ENCODE measurements at regions not wholly inside any gene's neighbourhood (a gene's known extent, or its start where the extent isn't known, plus 50 kb on each side); places are given as distances from the start of the nearest gene placed in this dataset.

DNA sequence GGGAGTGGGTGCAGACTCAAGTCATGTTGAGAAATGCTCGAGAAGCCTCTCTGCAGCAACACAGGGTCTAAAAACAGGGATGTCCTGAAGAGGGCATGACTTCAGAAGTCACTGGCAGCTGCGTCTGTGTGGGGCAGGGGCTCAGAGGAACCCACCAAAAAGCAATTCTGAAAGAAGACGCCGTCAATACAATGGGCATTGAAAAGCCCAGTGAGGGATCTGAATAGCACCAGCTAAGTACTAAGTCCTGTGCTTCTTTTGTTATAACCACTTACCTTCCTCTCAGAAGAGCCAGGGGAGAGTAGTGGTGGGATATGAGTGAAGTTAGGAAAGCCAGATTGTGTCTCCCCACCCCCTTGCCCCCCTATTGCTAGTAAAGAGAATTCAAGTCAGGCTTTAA is 137.2 kb downstream of the INHBA start:
- H3K79me2 ChIP-seq (ENCODE audit: control insufficient read depth, insufficient read depth, low read length) = no peaks in the 10 kb centered on the region
- no peaks in the 10 kb centered on the region for H3K9me3 ChIP-seq (replicated peaks; ENCODE audit: control insufficient read depth, insufficient read depth, low read length)
- TF ChIP-seq TBL1XR1 (IDR thresholded peaks at IDR 0.05; ENCODE audit: low read depth, low read length) = no peak
- no peak for TF ChIP-seq CEBPB (IDR thresholded peaks at IDR 0.05; ENCODE audit: borderline replicate concordance in 1 of 2, low read depth in 2 of 2, low read length in 2 of 2)
- no peak for TF ChIP-seq RAD21 (IDR thresholded peaks at IDR 0.05; ENCODE audit: insufficient read depth, low read depth, low read length)
- no peak for TF ChIP-seq SMAD1 (IDR thresholded peaks at IDR 0.05; ENCODE audit: low read depth, partially characterized antibody)
- no peak for TF ChIP-seq PAX8 (IDR thresholded peaks at IDR 0.05)
- no peak for TF ChIP-seq RB1 (IDR thresholded peaks at IDR 0.05; ENCODE audit: borderline replicate concordance)
- TF ChIP-seq, protein P1, sequence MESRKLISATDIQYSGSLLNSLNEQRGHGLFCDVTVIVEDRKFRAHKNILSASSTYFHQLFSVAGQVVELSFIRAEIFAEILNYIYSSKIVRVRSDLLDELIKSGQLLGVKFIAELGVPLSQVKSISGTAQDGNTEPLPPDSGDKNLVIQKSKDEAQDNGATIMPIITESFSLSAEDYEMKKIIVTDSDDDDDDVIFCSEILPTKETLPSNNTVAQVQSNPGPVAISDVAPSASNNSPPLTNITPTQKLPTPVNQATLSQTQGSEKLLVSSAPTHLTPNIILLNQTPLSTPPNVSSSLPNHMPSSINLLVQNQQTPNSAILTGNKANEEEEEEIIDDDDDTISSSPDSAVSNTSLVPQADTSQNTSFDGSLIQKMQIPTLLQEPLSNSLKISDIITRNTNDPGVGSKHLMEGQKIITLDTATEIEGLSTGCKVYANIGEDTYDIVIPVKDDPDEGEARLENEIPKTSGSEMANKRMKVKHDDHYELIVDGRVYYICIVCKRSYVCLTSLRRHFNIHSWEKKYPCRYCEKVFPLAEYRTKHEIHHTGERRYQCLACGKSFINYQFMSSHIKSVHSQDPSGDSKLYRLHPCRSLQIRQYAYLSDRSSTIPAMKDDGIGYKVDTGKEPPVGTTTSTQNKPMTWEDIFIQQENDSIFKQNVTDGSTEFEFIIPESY (IDR thresholded peaks at IDR 0.05) = no peak
- TF ChIP-seq NR2C2 (IDR thresholded peaks at IDR 0.05; ENCODE audit: borderline replicate concordance, control insufficient read depth, insufficient read length, low read depth) = no peak
- no peak for TF ChIP-seq MTA2 (IDR thresholded peaks at IDR 0.05; ENCODE audit: low read depth)
- no peak for TF ChIP-seq ZSCAN29 (IDR thresholded peaks at IDR 0.05)
- TF ChIP-seq KDM1A (IDR thresholded peaks at IDR 0.05; ENCODE audit: borderline replicate concordance) = no peak
- no peak for TF ChIP-seq PML (IDR thresholded peaks at IDR 0.05; ENCODE audit: low read length)
- TF ChIP-seq NFYA (IDR thresholded peaks at IDR 0.05; ENCODE audit: borderline replicate concordance, low read depth, low read length) = no peak
- no peak for TF ChIP-seq GATAD2B (conservative IDR thresholded peaks at IDR 0.05; ENCODE audit: low read depth)
- no peak for TF ChIP-seq NR2C1 (IDR thresholded peaks at IDR 0.05)
- in situ Hi-C loops (cut with MboI) = no loop called here
- ChIA-PET RAD21 (ENCODE audit: unreplicated experiment) (no interaction called here), CTCF (no interaction called here), SMC1A (ENCODE audit: uncharacterized antibody, unreplicated experiment) (no interaction called here), POLR2A (no interaction called here)
- H2AFZ ChIP-seq (ENCODE audit: control insufficient read depth, low read depth, low read length) = no peak overlapping the region
- DNase-seq (ENCODE audit: low read depth, low spot score) = no peak
- H3K9ac ChIP-seq (ENCODE audit: control insufficient read depth, insufficient read depth, low read length) = no peak overlapping the region
- WGBS (ENCODE audit: insufficient coverage, insufficient replicate concordance, low lambda C conversion rate, missing lambda C conversion rate) = 20% methylated on average over 4 of the region's 4 CpGs
- H3K4me1 ChIP-seq (ENCODE audit: control insufficient read depth, insufficient read depth, low read length) = no peaks in the 10 kb centered on the region
- H3K27ac ChIP-seq (ENCODE audit: control insufficient read depth, insufficient read depth) = no peak overlapping the region
- H3K4me3 ChIP-seq = no peak overlapping the region
- no peaks in the 10 kb centered on the region for H4K20me1 ChIP-seq (ENCODE audit: control insufficient read depth, insufficient read depth)
- no peak for FAIRE-seq
- no peak overlapping the region for H3K4me2 ChIP-seq (ENCODE audit: control insufficient read depth, insufficient read depth)
- no peaks in the 10 kb centered on the region for H3K27me3 ChIP-seq (replicated peaks in 1 of 2; ENCODE audit: control insufficient read depth in 2 of 2, insufficient read depth in 2 of 2, low read length in 1 of 2)
- BruUV-seq (replicated peaks) = no TSS peak
- intact Hi-C loops (cut with micrococcal nuclease; ENCODE audit: unreplicated experiment) = no loop called here
- no peak for ATAC-seq
- H3K36me3 ChIP-seq (ENCODE audit: control insufficient read depth in 2 of 2, insufficient read depth in 2 of 2, low read length in 1 of 2) = no peaks in the 10 kb centered on the region

Measured in GM12878 (cell line).